Eye (tissue), 1 donor: ENCODE measurements at regions not wholly inside any gene's neighbourhood (a gene's known extent, or its start where the extent isn't known, plus 50 kb on each side); places are given as distances from the start of the nearest gene placed in this dataset.
"Not testable (repeated sequence)": the region's sequence is repeated elsewhere in the genome, so short reads cannot be mapped to it uniquely, and the experiment has no call there.

Experiments
- DNase-seq: peaks from one replicate; pipeline ENCODE4 v3.0.0-alpha.2; 2015

DNA sequence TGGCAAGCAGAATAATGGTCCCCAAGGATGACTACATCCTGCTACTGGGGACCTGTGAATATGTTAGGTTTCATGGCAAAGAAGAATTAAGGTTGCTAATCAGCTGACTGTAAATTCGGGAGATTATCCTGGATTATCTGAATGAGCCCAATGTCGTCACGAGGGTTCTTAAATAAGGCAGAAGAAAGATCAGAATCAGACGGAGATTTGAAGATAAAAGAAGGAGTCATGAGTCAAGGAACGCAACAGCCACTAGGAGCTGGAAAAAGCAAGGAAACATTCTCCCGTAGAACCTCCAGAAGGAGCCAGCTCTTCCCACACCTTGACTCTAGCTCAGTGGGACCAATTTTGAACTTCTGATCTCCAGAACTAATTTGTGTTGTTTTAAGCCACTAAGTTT, 82.9 kb upstream of the APBB1IP start:
- DNase-seq = no peak

DNA sequence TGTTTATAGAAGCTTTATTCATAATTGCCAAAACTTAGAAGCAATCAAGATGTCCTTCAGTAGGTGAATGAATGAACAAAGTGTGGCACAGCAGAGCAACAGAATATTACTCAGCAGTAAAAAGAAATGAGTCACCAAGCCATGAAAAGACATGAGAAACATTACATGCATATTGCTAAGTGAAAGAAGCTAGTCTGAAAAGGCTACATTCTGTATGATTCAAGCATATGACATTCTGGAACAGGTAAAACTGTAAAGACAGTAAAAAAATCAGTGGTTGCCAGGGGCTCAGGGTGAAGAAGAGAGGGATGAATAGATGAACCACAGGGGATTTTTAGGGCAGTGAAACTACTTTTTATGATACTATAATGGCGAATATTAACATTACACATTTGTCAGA, 80.9 kb upstream of the APBB1IP start:
- DNase-seq = no peak

DNA sequence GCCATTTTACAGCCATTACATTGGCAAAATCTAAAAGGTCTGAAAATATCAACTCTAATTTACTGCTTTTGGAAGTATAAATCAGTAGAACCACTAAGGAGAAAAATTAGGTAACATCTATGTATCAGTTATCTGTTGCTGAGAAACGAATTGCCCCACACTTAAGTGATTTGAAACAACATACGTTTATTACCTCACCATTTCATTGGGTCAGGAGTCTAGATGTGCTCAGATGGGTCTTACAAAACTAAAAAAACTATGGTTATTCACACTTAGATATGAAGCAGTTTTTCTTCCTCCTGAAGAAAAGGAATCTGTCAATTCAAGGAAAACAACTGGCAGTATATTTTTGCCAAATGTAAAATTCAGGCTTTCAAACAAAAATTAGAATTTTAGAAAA, 80.1 kb upstream of the APBB1IP start:
- no peak for DNase-seq

DNA sequence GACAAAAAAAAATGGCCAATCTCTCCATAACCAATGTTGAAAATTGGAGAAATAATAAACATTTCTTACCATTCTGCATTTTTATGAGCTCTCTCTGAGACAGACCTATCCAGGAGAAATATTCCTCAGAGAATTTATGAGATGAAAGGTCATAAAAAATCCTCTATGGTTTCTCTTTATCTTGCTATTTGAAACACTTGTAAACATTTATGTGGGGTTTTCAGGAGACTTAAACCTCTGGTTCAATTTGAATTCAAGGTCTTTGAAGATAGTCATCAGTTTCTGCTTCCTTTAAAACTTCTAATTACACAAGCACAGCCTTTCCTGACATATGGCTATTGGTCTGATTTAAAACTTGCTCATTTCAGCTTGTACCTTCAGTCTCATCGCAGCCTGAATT, 78.5 kb upstream of the APBB1IP start:
- no peak for DNase-seq

DNA sequence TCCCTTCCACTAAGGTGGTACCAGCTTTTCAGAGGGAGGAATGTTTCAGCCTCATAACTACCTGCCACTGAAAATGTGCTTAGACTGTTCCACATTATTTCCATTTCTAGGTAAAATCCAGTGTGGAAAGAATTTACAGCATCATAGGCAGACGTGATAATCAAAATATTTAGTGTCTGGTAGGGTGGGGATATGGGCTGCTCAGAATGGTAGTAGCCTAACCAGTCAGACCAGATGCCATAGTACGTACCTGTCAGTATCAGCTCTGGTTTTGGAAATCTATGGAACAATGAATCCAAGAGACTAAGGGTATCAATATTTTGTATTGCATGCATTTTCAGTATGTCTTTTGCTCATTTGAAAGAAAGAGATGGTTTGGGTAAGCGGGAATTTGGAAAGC, 76.8 kb upstream of the APBB1IP start:
- no peak for DNase-seq

DNA sequence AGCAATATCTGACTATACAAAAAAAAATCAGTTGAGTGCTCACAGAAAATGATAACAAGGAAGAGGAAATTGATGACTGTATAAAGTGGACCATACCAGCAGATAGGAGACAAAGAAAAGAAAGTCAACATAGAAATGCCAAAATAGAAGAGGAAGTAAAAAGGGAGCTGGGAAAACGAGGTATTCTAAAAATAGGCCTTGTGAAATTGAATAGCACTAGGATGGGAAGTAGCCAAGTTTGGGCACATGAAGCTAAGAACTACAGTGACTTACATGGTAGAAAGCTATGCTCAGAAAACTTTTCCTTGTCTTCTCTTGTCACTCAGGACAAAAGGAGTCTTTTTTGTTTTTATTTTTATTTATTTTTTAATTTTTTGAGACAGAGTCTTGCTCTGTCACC, 76.2 kb upstream of the APBB1IP start:
- no peak for DNase-seq

DNA sequence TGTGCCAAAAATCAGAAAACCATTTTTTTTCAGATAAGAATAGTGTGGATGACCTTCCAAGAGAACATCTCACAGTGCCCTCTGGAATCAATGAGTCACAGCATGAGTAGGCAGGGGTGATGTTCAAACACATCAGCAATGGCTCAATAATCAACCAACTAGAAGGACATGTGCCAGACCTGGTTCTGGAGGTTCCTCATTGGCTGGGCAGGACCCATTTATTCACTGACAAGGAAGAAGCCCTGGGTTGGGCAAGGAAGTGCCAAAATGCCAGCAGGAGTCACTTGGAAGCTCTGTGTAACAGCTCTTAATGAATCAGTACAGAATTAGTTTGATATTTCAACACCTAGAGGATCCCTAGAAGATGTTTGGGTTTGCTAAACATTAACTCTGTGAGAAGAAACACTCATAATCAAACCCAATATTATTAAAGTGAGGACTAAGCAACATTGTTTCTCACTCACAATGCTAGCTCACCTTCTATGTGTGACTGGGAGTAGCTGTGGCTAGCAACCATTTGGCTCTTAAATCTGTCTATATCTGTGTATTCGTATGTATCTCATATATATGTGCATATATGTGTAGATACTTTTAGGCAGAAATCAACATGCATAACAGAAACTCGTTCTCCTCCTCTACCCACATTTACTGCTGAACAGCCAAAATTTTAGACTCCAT, 72.3 kb upstream of the APBB1IP start:
- DNase-seq = no peak

DNA sequence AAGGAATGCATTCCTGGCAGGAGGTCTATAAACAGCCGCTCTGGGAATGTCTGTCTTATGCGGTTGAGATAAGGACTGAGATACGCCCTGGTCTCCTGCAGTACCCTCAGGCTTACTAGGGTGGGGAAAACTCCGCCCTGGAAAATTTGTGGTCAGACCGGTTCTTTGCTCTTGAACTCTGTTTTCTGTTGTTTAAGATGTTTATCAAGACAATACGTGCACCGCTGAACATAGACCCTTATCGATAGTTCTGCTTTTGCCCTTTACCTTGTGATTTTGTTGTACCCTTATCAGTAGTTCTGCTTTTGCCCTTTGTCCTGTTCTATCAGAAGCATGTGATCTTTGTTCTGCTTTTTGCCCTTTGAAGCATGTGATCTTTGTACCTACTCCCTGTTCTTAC, 71.1 kb upstream of the APBB1IP start:
- not testable (repeated sequence) for DNase-seq

DNA sequence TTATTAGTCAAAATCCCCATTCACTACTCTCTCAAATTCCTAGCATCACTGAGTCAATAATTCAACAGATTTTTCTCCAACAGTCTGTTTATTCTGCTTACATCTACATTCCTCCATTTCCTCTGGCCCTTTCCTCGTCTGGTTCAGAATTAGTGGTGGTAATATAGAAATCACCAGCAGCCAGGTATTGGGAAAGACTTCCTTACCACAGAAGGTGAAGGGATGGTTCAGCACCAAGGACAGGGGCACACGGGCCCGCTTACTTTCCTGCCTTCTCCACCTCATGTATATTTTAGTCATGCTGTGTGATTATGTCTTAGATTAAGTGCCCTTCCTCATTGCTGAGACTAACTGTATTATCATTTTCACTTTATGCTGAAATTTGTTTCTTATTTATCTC, 70.4 kb upstream of the APBB1IP start:
- DNase-seq = peak; percentile 79

DNA sequence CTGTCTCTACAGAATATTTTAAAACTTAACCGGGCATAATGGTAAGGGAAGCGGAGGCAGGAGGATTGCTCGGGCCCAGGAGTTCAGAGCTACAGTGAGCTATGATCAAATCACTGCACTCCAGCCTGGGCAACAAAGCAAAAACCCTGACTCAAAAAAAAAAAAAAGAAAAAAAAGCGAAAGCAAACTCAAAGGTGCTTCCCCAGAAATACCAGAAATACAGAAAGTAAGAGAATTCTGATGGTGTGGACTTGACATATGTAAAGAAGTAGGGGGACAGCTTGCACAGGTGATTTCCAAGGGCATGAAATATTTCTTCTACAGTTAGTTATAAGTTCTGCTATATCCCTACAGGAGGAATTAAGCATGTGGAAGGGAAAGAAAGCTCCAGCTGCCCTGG, 69.7 kb upstream of the APBB1IP start:
- DNase-seq = no peak

DNA sequence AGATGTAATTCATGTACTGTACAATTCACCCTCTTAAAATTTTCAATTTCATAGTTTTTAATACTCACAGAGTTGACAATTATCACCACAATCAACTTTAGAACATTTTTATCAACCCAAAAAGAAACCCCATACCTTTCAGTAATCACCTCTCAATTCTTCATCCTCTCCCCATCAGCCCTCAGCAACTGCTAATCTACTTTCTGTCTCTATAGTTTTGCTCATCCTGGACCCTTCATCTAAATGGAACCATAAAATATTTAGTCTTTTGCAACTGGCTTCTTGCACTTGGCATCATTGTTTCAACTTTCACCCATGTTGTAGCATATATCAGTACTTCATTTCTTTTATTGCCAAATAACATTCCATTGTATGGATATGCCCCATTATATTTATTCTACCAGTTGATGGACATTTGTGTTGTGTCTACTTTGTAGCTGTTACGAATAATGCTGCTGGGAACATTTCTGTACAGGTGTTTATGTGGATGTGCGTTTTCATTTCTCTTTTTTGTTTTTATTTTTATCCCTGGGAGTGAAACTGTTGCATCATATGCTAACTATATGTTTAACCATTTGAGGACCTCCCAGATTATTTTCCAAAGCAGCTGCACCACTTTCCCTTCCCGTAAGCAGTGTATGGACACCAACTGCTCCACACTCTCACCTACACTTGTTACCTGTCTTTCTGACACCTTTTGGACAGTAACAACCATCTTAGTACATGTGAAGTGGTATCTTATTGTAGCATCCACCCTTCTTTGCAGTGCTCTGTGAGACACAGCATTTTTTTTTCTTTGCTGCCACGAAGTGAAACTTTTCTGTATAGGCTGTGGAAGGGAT, 65.4 kb upstream of the APBB1IP start:
- no peak for DNase-seq

DNA sequence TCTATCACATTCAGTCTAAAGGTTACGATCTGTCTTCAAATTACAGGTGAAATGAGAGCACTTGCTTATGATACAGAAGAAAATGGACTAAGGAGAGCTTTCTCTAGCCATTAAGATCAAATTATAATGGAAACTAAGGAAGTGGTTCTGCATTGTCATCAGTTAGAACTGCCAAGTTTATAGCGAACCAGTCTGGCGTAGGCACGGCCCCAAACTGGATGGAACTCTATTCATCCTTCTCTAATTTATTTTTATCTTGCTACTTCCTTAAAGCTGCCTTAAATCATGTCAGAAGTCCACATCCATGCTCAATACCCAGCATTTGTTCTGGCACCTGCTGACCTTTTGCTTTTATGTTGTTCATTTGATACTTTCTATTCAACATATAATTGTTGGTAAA, 63.7 kb upstream of the APBB1IP start:
- DNase-seq = no peak

DNA sequence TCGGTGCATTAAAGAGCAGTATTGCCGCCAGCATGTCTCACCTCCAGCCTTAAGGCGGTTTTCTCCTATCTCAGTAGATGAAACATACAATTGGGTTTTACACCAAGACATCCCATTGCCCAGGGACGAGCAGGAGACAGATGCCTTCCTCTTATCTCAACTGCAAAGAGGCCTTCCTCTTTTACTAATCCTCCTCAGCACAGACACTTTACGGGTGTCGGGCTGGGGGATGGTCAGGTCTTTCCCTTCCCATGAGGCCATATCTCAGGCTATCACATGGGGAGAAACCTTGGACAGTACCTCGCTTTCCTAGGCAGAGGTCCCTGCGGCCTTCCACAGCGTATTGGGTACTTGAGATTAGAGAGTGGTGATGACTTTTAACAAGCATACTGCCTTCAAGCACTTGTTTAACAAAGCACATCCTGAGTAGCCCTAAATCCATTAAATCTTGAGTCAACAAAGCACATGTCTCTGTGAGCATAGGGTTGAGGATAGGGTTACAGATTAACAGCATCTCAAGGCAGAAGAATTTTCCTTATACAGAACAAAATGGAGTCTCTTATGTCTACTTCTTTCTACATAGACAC, 60.8 kb upstream of the APBB1IP start:
- not testable (repeated sequence) for DNase-seq

DNA sequence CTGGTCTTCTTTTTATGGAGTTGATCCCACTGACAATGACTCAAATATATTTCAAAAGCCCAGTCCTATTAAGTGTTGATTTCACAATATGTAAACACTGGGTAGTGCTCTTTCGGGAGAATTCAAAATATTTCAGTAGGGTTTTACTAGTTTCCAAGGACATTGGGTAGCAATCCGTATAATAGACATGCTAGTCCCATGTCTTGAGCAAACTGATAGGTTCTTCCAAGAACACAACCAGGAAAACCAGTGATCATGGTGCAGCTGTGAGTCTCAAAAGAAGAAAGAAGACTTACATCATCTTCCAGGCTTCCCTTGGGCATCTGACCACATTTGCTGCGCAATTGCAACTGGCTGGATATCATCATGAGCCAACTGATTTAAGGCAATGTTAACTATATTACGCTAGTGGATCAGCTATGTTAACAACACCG, 59.3 kb upstream of the APBB1IP start:
- no peak for DNase-seq

DNA sequence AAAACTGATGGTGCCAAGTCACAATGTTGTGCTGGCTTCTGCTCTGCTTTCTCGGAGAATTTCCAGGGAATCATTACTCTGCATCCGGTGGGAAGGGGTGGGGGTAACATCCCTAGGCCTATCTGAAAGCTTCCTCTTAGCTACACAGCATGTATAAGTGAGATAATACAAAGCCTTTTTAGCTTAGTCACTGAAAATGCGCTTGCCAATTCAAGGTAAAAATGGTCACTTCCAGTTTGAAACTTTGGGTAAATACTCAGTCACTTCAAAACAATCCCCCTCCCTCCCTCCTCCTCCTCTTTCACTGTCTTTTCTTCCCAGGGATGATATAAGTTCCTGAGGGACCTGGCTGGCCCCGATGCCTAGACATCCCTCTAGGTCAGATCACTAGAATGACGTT, 57.3 kb upstream of the APBB1IP start:
- DNase-seq = no peak

DNA sequence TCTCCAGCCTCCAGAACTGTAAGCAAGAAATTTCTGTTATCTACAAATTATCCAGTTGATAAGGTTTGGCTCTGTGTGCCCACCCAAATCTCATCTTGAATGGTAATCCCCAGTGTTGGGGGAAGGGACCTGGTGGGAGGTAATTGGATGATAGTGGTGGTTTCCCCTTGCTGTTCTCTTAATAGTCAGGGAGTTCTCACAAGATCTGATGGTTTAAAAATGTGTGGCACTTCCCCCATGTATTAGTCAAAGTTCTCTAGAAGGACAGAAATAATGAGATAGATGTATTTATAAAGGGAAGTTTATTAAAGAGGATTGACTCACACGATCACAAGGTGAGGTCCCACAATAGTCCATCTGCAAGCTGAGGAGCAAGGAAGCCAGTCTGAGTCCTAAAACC, 56.2 kb upstream of the APBB1IP start:
- DNase-seq = no peak

DNA sequence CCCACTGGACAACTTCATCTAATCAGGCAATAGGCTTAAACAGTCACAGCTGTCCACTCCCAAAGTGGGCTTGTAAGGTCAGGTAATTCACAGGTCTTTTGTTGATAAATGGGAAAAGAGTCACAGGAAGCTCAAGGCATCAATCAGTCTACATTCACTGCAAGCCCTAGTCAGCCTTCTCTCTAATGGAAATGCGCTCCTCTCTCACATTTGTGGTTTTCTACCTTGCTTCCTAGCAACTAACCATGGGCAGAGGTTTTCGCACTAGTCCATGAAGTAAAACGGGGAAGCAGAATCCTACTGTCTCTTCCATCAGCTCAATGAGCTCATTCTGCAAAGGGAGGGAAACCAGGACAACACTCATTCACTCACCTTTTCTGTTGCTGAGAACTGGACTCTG, 53.5 kb upstream of the APBB1IP start:
- DNase-seq = no peak

DNA sequence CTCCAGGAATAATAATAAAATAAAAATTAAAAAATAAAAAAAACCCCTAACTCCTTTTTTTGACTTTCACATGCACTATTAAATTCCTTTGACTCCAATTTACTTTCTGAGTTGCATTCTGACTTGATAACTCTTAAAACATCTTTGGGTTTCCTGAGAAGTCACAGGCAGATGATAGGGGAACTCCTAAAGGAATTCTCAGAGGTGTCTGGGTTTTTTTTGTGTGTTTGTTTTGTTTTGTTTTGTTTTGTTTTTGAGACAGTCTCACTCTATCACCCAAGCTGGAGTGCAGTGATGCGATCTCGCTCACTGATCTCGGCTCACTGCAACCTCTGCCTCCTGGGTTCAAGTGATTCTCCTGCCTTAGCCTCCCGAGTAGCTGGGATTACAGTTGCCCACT, 52.7 kb upstream of the APBB1IP start:
- no peak for DNase-seq

DNA sequence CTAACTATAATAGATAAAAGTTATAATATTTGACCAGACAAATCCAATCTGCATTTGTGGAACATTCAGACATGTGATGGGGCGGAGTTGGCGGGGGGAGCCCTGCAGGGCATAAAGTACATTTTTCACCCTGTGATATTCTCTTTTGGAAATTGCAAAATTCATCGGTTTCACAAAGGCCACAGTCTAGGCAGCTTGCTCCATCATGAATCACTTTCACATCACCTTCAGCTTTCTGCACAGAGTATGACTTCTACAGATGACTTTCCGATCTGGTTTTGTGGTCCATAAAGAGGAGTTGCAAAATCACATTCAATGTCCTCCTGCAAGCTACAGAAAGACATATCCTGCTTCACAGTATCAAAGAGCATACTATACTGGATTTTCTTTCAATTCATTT, 51.4 kb upstream of the APBB1IP start:
- DNase-seq = no peak
